NOMO-1 (cell line): ENCODE measurements at regions not wholly inside any gene's neighbourhood (a gene's known extent, or its start where the extent isn't known, plus 50 kb on each side); places are given as distances from the start of the nearest gene placed in this dataset.

Experiments used
- DNase-seq, 2 experiments: peaks; one replicate each; lab custom pipeline; 2025; ENCODE audit not compliant: unreplicated experiment in 2 of 2; lab: John Stamatoyannopoulos, UW

- DNase-seq, result no peak
Observed at GRCh38 chr4:23667659-23668058, 222.2 kb downstream of the PPARGC1A start.

- no peak for DNase-seq
Observed at GRCh38 chr4:23660865-23661264, 229.0 kb downstream of the PPARGC1A start.

DNA sequence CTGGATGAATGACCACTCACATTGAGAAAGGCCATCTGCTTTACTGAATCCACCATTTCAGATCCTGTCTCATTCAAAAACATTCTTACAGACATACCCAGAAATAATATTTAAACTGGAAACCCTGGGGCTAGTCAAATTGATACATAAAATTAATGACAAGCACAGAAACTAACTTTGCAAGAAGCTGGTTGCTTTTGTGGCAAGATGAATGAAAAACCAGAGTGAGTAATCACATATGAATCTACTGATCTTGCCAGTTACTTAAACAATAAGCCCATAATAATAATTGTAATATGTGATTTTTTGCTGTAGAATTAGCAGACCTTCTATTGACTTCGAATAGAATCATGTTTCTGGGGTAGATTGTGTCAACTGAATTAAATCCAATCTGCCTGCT is 235.1 kb downstream of the PPARGC1A start:
- DNase-seq, result no peak

DNA sequence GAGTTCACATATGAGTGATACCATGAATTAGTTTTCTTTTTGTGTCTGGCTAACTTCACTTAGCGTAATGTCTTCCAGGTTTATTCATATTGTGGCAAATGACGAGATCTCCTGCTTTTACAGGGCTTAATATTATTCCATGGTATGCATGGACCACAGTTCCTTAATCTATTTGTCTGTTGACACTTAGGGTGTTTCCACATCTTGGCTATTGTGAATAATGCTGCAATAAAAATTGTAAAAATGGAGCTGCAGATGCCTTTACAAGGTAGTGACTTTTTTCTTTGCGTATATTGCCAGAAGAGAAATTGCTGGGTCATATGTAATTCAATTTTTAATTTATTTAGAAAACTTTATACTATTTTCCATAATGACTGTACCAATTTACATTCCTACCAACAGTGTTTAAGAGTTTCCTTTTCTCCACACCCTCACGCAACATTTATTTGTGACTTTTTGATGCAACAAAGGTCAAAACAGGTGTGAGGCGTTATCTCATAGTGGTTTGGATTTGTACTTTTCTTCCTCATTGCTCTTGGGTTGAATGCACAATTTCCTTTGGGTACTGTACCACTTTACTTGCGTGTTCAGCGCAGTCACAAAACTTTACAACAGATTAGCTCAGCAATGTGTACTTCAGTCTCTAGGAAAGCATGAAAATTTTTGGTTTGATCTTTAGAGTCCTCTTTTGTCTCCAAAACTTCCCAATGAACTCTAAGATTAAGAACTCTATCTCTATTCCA is 240.8 kb downstream of the PPARGC1A start:
- no peak for DNase-seq

- no peak for DNase-seq
Observed at GRCh38 chr4:23635468-23635867, 254.4 kb downstream of the PPARGC1A start.

DNA sequence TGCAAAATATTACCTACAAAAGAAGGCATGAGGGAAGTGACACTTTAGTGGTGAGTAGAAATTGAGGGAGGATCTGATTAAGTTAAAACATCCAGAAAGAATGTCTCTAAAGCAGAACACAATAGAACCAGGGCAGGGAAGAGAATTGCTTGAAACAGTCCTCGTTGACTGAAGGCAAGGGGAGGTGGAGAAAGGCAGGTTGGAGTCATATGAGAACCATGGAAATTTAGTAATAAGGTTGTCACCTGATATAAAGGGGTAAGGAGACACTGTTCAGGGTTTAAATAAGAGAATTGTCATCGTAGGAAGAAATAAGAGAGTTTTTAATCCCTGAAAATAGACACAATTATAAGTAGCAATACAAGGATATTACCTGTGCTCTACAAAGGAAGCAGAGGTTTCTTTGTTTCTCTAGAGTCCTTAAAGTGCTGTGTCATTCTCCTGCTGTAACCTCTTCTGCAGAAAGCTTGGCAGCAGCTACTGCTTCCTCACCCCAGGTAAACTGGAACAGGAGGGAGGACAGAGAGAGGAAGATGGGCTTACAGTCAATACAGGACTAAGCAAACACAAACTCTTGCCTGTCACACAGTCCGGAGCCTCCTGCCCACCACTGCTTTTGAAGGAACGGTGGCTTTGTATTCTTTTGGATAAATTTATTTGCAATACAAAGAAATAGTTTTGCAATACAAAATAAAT is 258.4 kb downstream of the PPARGC1A start:
- no peak for DNase-seq

GRCh38 chr4:23630110-23630509 is 259.7 kb downstream of the PPARGC1A start:
- no peak for DNase-seq

GRCh38 chr4:23629421-23629820 is 260.4 kb downstream of the PPARGC1A start:
- DNase-seq, result no peak

- peak; percentile 16 to 27 for DNase-seq
Observed at GRCh38 chr4:23614284-23614892, 275.5 kb downstream of the PPARGC1A start.

- no peak for DNase-seq
Observed at GRCh38 chr4:23613782-23614181, 276.1 kb downstream of the PPARGC1A start.

- DNase-seq, result no peak
Observed at GRCh38 chr4:23602720-23603119, 287.1 kb downstream of the PPARGC1A start.

GRCh38 chr4:23594125-23594524 is 295.7 kb downstream of the PPARGC1A start:
- no peak for DNase-seq

DNA sequence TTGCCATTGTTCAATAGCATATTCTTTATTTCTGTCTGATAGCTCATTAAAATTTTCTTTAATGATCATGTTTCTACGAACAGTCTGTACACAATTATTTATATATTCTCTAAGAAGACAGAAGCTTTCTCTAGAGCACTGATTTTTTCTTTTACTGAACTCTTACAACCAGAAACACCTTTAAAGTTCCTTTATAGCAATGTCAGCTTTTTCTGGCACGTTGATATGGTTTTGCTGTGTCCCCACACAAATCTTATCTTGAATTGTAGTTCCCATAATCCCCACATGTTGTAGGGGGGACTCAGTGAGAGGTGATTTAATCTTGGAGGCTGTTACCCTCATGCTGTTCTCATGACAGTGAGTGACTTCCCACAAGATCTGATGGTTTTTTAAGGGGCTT is 299.4 kb downstream of the PPARGC1A start:
- DNase-seq, result no peak

DNA sequence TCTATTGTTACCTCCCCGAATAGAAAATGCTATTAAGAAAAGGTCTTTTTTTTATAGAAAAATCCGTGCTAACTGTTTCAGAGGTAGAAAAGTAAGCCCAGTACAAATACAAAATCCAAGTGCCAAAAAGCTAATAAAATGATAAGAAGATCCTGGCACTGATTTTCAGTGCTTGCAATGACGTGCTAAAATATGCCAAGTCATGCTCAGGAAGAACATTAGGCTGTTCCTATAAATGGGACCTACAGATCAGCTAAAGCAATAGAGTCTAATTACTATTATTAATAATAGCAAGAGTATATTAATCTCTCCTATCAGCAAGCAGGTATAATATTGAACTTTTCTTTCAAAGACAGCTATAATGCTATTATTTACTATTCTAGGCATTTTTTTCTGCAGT is 305.8 kb downstream of the PPARGC1A start:
- DNase-seq, result no peak

DNA sequence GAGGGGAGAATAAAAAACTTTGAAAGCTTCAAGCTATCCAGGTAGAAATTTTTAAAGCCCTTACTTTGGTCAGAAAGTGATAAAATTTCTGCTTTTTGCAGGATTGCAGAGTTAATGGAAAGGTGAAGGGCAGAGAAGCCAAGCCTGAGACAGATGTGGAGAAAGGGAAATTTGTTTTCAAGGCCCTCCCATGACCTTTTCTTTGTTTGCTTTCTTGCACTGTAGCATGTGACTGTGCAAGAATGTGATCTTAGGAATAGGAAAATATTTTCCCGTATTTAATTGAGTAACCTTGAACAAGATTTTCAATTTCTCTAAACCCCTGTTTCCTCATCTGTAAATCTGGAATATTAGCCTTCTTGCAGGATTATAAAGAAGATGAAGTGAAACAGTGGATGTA is 307.2 kb downstream of the PPARGC1A start:
- no peak for DNase-seq

- no peak for DNase-seq
Observed at GRCh38 chr4:23579166-23579565, 310.7 kb downstream of the PPARGC1A start.

DNA sequence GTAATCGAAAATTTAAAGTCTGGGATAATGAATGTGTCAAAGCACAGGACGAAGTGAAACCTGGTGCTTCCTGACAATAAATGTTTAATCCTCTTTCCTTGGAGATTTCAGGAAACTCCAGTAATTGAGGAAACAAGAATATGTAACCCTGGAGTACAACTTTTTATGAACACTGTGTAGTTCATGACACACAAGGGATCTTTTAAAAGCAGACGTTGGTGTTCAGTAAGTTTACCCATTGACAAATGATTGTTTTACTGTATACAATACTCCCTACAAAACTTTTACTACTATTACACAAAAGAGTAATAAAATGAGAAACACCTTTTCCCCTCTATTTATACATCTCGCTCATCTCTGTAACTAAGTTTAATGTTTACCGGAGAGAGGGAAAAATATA is 312.4 kb downstream of the PPARGC1A start:
- DNase-seq, result no peak

GRCh38 chr4:23572382-23572781 is 317.5 kb downstream of the PPARGC1A start:
- DNase-seq, result no peak

DNA sequence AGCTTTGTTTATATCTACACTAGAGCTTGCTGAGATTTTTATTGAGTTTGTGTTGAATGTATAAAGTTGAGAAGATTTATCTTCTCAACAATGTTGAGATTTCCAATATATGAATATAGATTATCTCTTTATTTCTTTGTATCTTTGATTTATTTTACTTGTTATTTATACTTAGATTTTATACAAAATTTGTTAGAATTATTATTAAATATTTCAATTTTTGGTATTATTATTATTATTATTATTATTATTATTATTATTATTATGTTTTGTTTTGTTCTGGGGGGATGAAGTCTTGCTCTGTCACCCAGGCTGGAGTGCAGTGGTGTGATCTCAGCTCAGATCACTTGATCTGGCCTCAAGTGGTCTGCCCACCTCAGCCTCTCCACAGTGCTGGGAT is 322.5 kb downstream of the PPARGC1A start:
- DNase-seq, result no peak

GRCh38 chr4:23560748-23561147 is 329.1 kb downstream of the PPARGC1A start:
- no peak for DNase-seq

DNA sequence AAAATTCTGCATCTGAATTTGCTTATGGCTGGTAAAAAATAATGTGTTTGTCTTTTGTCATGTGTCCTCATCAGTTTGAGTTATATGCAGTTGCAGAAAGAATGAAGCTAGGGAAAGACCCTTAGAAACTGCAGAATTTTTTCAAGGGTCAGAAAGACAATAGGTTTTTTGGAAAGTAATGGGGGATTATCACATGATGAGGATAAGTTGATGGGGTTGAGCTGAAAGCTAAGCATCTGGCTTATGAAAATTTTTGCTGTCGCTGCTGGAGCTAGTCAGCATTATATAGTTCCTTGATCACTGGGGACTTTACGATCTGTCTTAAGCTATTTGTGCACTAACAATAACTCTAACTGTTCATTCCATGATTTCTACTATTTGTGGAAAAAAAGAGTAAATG is 331.7 kb downstream of the PPARGC1A start:
- DNase-seq, result no peak

GRCh38 chr4:23547601-23548000 is 342.2 kb downstream of the PPARGC1A start:
- DNase-seq, result no peak
